ENCODE measurements at regions not wholly inside any gene's neighbourhood (a gene's known extent, or its start where the extent isn't known, plus 50 kb on each side); places are given as distances from the start of the nearest gene placed in this dataset.

DNA sequence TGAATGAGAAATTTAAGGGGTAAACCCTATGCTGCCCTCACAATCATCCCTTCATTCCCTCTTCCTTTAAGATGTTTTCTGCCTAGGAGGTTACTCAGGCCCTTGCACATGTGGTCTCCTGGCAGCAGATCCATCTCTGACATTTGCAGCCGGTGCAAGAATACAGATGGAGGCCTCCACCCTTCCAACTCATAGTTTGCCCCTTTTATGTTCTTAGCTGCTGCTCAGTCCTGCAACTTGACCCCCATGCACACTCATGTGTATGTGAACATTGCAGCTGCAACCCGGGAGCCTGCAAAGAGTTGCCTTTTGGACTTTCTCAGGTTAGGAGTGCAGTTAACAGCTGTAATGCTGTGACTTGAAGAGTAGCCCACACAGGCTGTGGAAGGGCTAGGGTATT is 131.9 kb upstream of the SGK1 start:
- ATAC-seq (no peak), DNase-seq (ENCODE audit: missing footprints) (no peak)
- intact Hi-C loops (cut with DNase I): no loop called here

DNA sequence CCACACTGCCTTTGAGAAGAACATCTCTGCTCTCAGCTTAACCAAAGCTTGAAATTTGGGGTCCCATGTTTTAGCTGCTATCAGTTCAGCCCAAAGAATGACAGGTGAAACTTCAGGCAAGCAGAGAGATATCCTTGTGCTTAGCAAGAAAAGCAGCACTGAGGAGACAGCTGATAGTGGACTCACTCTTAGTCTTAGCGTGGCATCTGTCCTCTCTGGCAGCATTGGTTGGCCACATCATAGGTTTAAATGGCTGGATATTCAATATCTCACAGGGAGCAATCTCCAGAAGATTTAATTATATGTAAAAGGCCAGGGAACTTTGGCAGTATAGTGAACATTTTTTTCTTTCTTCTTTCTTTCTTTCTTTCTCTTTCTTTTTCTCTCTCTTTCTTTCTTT is 131.1 kb upstream of the SGK1 start:
- intact Hi-C loops (cut with DNase I): no loop called here

DNA sequence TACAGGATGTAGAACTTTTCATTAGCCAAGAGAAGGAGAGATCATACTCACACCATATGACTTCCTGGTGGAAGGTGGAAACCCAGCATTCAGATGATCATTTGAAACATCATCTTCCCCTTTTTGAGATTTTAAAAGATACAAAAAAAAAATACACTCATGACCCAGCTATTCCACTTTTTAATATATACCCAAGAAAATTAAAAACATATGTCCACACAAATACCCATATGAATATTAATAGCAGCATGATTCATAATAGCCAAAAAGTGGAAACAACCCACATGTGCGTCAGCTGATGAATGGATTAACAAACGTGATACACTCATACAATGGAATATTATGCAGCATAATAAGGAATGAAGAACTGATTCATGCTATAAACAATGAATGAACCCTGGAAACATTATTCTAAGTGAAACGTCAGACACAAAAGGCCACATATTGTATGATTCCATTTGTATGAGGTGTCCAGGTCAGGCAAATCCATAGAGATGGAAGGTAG is 130.0 kb upstream of the SGK1 start:
- intact Hi-C loops (cut with DNase I): no loop called here
- DNase-seq (ENCODE audit: missing footprints): no peak
- ATAC-seq: no peak

More for the DNA sequence above, 131.1 kb upstream of the SGK1 start:
- no peak for ATAC-seq
- no peak for DNase-seq (ENCODE audit: missing footprints)

- no peak for ATAC-seq
- intact Hi-C loops (cut with DNase I): no loop called here
Observed at GRCh38 chr6:134447423-134447822, 129.5 kb upstream of the SGK1 start.

GRCh38 chr6:134446896-134447295 is 129.0 kb upstream of the SGK1 start:
- ATAC-seq (no peak), DNase-seq (ENCODE audit: missing footprints) (no peak)
- intact Hi-C loops (cut with DNase I): no loop called here

More at GRCh38 chr6:134447423-134447822, 129.5 kb upstream of the SGK1 start:
- DNase-seq (ENCODE audit: missing footprints): no peak

GRCh38 chr6:134446218-134446848 is 128.4 kb upstream of the SGK1 start:
- intact Hi-C loops (cut with DNase I): no loop called here
- DNase-seq (ENCODE audit: missing footprints): no peak
- no peak for ATAC-seq

- intact Hi-C loops (cut with DNase I): no loop called here
- ATAC-seq: no peak
- DNase-seq (ENCODE audit: missing footprints): no peak
Observed at GRCh38 chr6:134443009-134443408, 125.1 kb upstream of the SGK1 start.

- intact Hi-C loops (cut with DNase I): no loop called here
- no peak for ATAC-seq
- DNase-seq (ENCODE audit: missing footprints): no peak
Observed at GRCh38 chr6:134442073-134442472, 124.2 kb upstream of the SGK1 start.

DNA sequence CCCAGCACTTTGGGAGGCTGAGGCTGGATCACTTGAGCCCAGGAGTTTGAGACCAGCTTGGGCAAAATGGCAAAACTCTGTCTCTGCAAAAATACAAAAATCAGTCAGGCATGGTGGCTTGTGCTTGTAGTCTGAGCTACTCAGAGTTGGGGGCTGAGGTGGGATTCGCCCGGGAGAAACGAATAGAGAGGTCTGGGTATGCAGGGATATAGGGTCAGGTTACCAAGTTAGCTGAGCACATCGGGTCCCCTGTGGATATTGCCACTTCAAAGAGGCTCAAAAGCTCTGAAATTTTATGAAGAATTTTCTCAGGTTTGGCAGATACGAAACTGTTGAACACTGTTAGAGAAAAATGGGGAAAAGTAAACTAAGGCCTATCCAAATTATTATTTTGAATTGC is 120.9 kb upstream of the SGK1 start:
- intact Hi-C loops (cut with DNase I): no loop called here
- DNase-seq (ENCODE audit: missing footprints) (no peak), ATAC-seq (no peak)

DNA sequence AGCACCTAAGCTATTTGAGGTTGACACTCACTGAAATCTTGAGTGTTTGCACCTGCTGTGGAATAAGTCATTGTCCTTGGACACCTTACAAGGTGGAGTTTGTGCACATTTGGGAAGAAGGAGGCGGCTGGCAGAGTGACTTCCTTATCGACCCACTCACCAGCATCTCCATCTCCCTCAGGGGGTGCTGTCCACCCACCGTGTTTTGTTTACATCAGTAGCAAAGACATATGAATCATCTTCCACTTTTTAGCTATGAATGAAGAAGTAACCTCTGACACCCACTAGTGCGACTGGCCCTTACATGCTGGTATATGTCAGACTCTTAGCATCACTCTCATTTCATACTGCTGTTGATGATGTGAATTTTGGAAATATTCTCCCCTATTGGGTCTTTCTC is 119.5 kb upstream of the SGK1 start:
- peak; percentile 31 for ATAC-seq
- intact Hi-C loops (cut with DNase I): no loop called here

DNA sequence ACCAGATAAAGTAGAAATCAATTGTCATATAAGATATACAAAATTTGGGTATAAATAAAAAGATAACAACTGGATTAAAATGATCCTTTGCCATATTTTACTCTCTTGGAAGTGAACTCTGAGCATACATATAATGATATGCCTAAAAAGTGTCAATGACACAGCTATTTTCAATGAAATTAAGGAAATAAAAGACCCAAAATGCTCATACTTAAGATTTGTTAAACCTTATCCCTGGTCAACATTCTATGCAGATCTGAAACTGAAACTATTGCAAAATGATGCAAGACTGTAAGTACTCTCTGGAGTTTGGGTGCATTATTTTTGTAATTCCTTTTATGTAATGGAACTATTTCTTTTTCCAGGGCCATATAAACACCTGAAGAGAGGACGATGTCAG is 119.0 kb upstream of the SGK1 start:
- intact Hi-C loops (cut with DNase I): no loop called here
- ATAC-seq (no peak), DNase-seq (ENCODE audit: missing footprints) (no peak)

More for the DNA sequence above, 119.5 kb upstream of the SGK1 start:
- DNase-seq (ENCODE audit: missing footprints): no peak

GRCh38 chr6:134436281-134436815 is 118.4 kb upstream of the SGK1 start:
- intact Hi-C loops (cut with DNase I): no loop called here
- DNase-seq (ENCODE audit: missing footprints) (no peak), ATAC-seq (no peak)

- intact Hi-C loops (cut with DNase I): no loop called here
- DNase-seq (ENCODE audit: missing footprints) (no peak), ATAC-seq (no peak)
Observed at GRCh38 chr6:134435814-134436280, 117.9 kb upstream of the SGK1 start.

DNA sequence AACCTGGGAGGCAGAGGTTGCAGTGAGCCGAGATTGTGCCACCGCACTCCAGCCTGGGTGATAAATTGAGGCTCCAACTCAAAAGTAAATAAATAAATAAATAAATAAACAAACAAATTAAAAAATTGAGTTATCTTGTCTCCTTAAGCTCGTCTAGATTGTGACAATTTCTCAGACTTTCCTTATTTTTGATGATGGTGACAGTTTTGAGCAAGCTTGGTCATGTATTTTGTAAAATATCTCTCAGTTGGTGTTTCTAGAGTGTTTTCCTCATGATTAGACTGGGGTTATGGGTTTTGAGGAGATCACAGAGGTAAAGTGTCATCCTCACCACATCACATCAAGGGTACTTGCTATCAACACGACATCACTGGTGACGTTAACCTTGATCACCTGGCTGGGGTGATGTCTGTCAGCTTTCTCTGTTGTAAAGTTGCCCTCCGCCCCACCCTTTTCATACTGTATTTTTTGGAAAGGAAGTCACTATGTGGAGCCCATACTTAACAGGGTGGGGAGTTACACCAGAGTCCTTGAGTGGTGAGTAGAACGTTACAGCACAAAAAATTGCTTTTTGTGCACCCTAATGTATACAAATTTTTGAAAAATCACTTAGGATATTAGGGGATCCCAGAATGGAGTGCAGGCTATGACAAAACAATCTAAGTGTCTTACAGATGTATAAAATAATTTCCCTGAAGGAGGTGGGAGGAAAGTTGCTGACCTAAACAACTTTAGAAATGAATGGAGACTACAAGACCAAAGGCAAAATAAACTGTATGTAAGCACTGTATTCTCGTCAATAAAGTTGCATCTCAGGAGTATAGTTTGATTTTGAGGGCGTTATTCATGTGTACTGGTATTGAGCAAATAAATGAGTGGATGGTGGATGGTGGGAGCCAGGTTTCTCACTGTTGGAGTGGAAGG is 116.4 kb upstream of the SGK1 start:
- ATAC-seq: no peak
- intact Hi-C loops (cut with DNase I): no loop called here
- no peak for DNase-seq (ENCODE audit: missing footprints)

- no peak for ATAC-seq
- DNase-seq (ENCODE audit: missing footprints): no peak
- intact Hi-C loops (cut with DNase I): no loop called here
Observed at GRCh38 chr6:134432036-134432435, 114.1 kb upstream of the SGK1 start.

GRCh38 chr6:134431421-134431859 is 113.5 kb upstream of the SGK1 start:
- intact Hi-C loops (cut with DNase I): no loop called here
- DNase-seq (ENCODE audit: missing footprints) (no peak), ATAC-seq (no peak)

DNA sequence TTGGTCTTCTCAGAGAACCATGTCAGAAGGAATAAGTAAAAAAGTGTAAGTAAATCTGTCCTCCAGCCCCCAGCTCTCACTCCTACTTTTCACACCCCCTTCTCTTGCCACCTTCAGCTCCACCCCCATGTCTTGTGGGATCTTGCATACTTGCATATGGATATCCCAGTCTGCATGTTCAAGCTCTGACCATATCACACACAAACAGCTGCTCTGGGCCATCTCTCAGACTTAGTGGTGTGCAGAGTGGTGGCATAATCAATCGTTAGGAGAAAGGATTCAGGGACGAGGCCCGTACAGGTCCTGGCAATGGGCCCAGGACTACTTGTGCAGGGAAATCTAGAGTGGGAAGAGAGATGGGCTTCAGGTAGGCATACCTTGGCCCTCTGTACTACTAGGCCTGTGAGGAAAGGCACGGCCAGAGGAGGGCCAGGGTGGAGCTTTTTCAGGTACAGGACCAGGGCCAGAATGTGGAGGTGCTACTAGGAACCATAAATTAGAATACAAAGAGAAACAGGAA is 112.0 kb upstream of the SGK1 start:
- no peak for ATAC-seq
- intact Hi-C loops (cut with DNase I): no loop called here
- DNase-seq (ENCODE audit: missing footprints): no peak

DNA sequence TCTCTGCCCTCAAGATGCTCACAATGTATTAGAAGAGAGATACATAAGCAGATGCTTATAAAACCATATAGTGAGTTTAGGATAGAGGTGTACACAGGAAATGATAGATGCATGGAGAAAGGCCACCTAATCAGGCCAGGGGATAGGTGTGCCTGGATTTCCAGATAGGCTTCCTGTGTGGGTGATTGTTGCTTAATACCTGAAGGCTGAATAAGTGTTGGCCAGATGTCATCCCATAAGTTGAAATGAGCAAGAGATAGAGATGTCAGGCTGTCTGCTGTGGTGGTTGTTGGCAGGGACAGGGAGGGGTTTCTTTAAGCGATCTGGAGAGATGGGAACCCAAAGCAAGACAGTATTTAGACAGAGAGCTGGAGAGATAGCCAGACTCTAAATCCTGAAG is 109.8 kb upstream of the SGK1 start:
- no peak for ATAC-seq
- no peak for DNase-seq (ENCODE audit: missing footprints)
- intact Hi-C loops (cut with DNase I): no loop called here

GRCh38 chr6:134426623-134427022 is 108.7 kb upstream of the SGK1 start:
- no peak for ATAC-seq
- intact Hi-C loops (cut with DNase I): no loop called here

More at GRCh38 chr6:134426623-134427022, 108.7 kb upstream of the SGK1 start:
- no peak for DNase-seq (ENCODE audit: missing footprints)
